PC-9 (cell line): ENCODE measurements at regions not wholly inside any gene's neighbourhood (a gene's known extent, or its start where the extent isn't known, plus 50 kb on each side); places are given as distances from the start of the nearest gene placed in this dataset.

Experiments used
- BruUV-seq: library from RNA; stranded (reverse); fragments of 400-500 nt; replicated peaks from 2 replicates; lab custom pipeline; 2021; lab: Mats Ljungman, UMichigan
- CTCF ChIA-PET: fragments of 300-600 bp; sonication (Branson Sonifier 250); formaldehyde crosslinking; loops from one replicate; lab custom pipeline; 2022; ENCODE audit warnings: antibody characterized with exemption; lab: Charles Lee
- POLR2A ChIA-PET: fragments of 300-600 bp; sonication (Branson Sonifier 250); formaldehyde crosslinking; loops from one replicate; lab custom pipeline; 2022; ENCODE audit warnings: antibody characterized with exemption; ENCODE audit not compliant: unreplicated experiment; lab: Charles Lee
- DNase-seq, 2 experiments: peaks; one replicate each; pipeline versions ENCODE4 v3.0.0 to v3.0.0-alpha.2; 2015 to 2022; ENCODE audit warnings: mixed read lengths in 1 of 2
- H2AFZ ChIP-seq: fragments of 200-600 bp; sonication (generic); 2 replicates; pipeline ENCODE4 v1.8.1; 2017; ENCODE audit warnings: antibody characterized with exemption
- H3F3A ChIP-seq: fragments of 200-600 bp; sonication (generic); 2 replicates; pipeline ENCODE4 v1.8.1; 2017; ENCODE audit warnings: antibody characterized with exemption, mild to moderate bottlenecking, low read depth; ENCODE audit not compliant: insufficient read depth
- H3K27ac ChIP-seq: fragments of 200-600 bp; sonication (generic); 2 replicates; pipeline ENCODE4 v1.6.1; 2016; ENCODE audit warnings: mixed run types
- H3K27me3 ChIP-seq: fragments of 200-600 bp; sonication (generic); 2 replicates; pipeline ENCODE4 v1.6.1; 2016; ENCODE audit warnings: low read depth, mixed run types; ENCODE audit not compliant: insufficient read depth
- H3K36me3 ChIP-seq: fragments of 200-600 bp; sonication (generic); 2 replicates; pipeline ENCODE4 v1.6.1; 2016; ENCODE audit warnings: low read depth, mixed run types
- H3K4me1 ChIP-seq: fragments of 200-600 bp; sonication (generic); replicated peaks from 2 replicates; pipeline ENCODE4 v1.6.1; 2016; ENCODE audit warnings: mixed run types; ENCODE audit not compliant: insufficient read depth
- H3K4me2 ChIP-seq: fragments of 200-600 bp; sonication (generic); 2 replicates; pipeline ENCODE4 v1.6.1; 2017; ENCODE audit warnings: mixed run types
- H3K4me3 ChIP-seq: fragments of 200-600 bp; sonication (generic); 2 replicates; pipeline ENCODE4 v1.6.1; 2016; ENCODE audit warnings: mixed run types
- H3K79me2 ChIP-seq: fragments of 200-600 bp; sonication (generic); 2 replicates; pipeline ENCODE4 v1.6.1; 2017; ENCODE audit warnings: low read depth, mixed run types
- H3K9me2 ChIP-seq: fragments of 200-600 bp; sonication (generic); 2 replicates; pipeline ENCODE4 v1.8.1; 2017; ENCODE audit warnings: mild to moderate bottlenecking; ENCODE audit not compliant: insufficient read depth
- H3K9me3 ChIP-seq: fragments of 200-600 bp; sonication (generic); 2 replicates; pipeline ENCODE4 v1.8.1; 2016; ENCODE audit warnings: low read depth; ENCODE audit not compliant: insufficient read depth
- H4K20me1 ChIP-seq: fragments of 200-600 bp; sonication (generic); 2 replicates; pipeline ENCODE4 v1.8.1; 2017; ENCODE audit not compliant: insufficient read depth
- EZH2 ChIP-seq: fragments of 200-600 bp; sonication (generic); IDR thresholded peaks from 2 replicates; pipeline ENCODE4 v1.8.0; 2017; ENCODE audit warnings: antibody characterized with exemption, low read depth
- intact Hi-C: fragments of 100-400 bp; cut with micrococcal nuclease; formaldehyde crosslinking; loops from one replicate; pipeline ENCODE4 v1.10.0; 2022; ENCODE audit not compliant: unreplicated experiment
- TF ChIP-seq, protein P1 (sequence below): fragments of 200-600 bp; sonication (generic); conservative IDR thresholded peaks from 2 replicates; pipeline ENCODE4 v1.6.1; 2017; ENCODE audit warnings: mixed run types, antibody characterized with exemption, mild to moderate bottlenecking, moderate library complexity

DNA sequence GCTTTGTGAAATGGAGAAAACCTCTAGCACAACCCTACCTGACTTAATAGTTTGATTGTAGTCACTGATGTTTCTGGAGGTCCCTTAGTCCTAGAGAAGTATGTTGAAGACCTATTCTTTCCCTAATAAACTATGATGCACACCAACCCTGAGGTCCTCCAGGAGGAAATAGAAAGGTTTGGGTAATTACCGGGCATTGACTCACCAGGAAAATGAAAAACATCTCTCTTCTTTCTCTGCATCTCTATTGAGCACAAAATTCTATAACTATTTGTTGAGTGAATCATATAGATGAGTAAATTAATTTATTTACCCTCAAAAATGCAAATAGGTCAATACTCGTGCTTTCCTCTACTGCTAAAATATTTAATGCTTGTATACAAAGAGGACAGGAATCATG is 582.4 kb upstream of the FAM241A start:
- TF ChIP-seq, protein P1, sequence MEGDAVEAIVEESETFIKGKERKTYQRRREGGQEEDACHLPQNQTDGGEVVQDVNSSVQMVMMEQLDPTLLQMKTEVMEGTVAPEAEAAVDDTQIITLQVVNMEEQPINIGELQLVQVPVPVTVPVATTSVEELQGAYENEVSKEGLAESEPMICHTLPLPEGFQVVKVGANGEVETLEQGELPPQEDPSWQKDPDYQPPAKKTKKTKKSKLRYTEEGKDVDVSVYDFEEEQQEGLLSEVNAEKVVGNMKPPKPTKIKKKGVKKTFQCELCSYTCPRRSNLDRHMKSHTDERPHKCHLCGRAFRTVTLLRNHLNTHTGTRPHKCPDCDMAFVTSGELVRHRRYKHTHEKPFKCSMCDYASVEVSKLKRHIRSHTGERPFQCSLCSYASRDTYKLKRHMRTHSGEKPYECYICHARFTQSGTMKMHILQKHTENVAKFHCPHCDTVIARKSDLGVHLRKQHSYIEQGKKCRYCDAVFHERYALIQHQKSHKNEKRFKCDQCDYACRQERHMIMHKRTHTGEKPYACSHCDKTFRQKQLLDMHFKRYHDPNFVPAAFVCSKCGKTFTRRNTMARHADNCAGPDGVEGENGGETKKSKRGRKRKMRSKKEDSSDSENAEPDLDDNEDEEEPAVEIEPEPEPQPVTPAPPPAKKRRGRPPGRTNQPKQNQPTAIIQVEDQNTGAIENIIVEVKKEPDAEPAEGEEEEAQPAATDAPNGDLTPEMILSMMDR = no peak
- no peak for TF ChIP-seq EZH2
- Histone ChIP-seq H3F3A (no peaks in the 10 kb centered on the region), H2AFZ (no peak overlapping the region), H3K36me3 (no peaks in the 10 kb centered on the region), H3K79me2 (no peaks in the 10 kb centered on the region), H3K9me2 (no peaks in the 10 kb centered on the region), H3K27ac (no peak overlapping the region), H3K4me1 (no peaks in the 10 kb centered on the region), H3K4me2 (no peak overlapping the region), H3K9me3 (no peaks in the 10 kb centered on the region), H4K20me1 (no peaks in the 10 kb centered on the region), H3K4me3 (no peak overlapping the region), H3K27me3 (no peaks in the 10 kb centered on the region)
- no TSS peak for BruUV-seq
- intact Hi-C loops = no loop called here
- no peak for DNase-seq
- ChIA-PET CTCF (no interaction called here), POLR2A (interaction anchor here (0.6 kb wide), 1 partner anchor 68 kb away, joined by 3 read pairs; no protein-coding TSS in a partner anchor)

DNA sequence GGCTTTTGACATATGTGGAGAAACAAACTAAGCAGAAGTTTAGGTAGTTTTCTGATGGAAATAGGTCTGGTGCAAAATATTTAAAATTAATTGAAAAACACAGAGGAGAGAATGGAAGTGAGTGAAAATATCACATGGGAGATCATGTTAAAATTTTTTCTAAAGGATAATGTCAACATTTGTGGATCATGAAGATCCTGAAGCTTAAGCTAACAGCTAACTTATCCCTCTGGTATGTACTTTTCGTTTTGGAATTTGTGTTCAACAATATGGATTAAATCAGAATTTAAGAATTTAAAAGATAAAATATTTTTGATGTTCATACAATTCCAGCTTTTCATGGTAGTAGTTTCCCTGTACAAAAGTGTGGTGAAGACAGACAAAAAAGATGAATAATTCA is 572.8 kb upstream of the FAM241A start:
- Histone ChIP-seq H3K36me3 (no peaks in the 10 kb centered on the region), H3K4me3 (no peak overlapping the region), H3K4me1 (no peaks in the 10 kb centered on the region), H3K9me3 (no peaks in the 10 kb centered on the region), H3K79me2 (no peaks in the 10 kb centered on the region), H2AFZ (no peak overlapping the region), H3K9me2 (no peaks in the 10 kb centered on the region), H3K27me3 (no peaks in the 10 kb centered on the region), H3K4me2 (no peak overlapping the region), H3K27ac (no peak overlapping the region), H4K20me1 (no peaks in the 10 kb centered on the region), H3F3A (no peaks in the 10 kb centered on the region)
- POLR2A ChIA-PET = interaction anchor here (0.6 kb wide), 1 partner anchor 218 kb away, joined by 3 read pairs; no protein-coding TSS in a partner anchor
- no peak for DNase-seq
- TF ChIP-seq, protein P1 = no peak
- no peak for TF ChIP-seq EZH2
- intact Hi-C loops = no loop called here
- CTCF ChIA-PET = no interaction called here
- no TSS peak for BruUV-seq

DNA sequence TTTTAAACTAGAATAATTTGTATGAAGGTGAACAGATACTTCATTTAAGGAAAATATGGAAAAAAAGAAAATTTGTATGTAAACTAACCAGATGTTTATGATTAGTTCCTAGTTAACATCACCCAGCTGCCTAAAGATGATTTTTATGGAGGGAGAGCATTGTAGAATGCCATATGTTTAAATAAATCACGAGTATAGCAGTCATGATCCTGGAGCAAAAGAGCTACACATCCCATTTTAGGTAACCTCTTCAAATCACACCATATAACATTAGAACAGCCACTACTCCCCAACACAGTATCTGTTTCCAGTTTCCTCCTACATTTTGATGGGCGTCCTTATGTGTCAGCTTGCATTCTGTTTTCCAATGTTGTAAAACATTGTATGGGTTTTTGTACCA is 571.9 kb upstream of the FAM241A start:
- intact Hi-C loops = no loop called here
- CTCF ChIA-PET = no interaction called here
- no peak overlapping the region for H2AFZ ChIP-seq

More for the DNA sequence above, 571.9 kb upstream of the FAM241A start:
- Histone ChIP-seq H4K20me1 (no peaks in the 10 kb centered on the region), H3K79me2 (no peaks in the 10 kb centered on the region), H3K9me3 (no peaks in the 10 kb centered on the region), H3K4me1 (no peaks in the 10 kb centered on the region), H3K27ac (no peak overlapping the region), H3K36me3 (no peaks in the 10 kb centered on the region), H3K4me2 (no peak overlapping the region), H3K9me2 (no peaks in the 10 kb centered on the region), H3K27me3 (no peaks in the 10 kb centered on the region), H3F3A (no peaks in the 10 kb centered on the region), H3K4me3 (no peak overlapping the region)
- POLR2A ChIA-PET = no interaction called here
- no peak for DNase-seq
- TF ChIP-seq, protein P1 = no peak
- TF ChIP-seq EZH2 = no peak
- BruUV-seq = no TSS peak
